NCI-H524 treated with DMSO at 0.1 percent for 48 hours (cell line): ENCODE measurements at regions not wholly inside any gene's neighbourhood (a gene's known extent, or its start where the extent isn't known, plus 50 kb on each side); places are given as distances from the start of the nearest gene placed in this dataset.

ENCODE experiments used
- DNase-seq: peaks from one replicate; lab custom pipeline; 2025; lab: John Stamatoyannopoulos, UW

GRCh38 chr4:80145739-80146138, 51.6 kb upstream of the PRDM8 start:
- no peak for DNase-seq

- DNase-seq, result peak; percentile 33
Measured at GRCh38 chr4:80144676-80145470, 52.4 kb upstream of the PRDM8 start.

GRCh38 chr4:80143307-80143679, 54.0 kb upstream of the PRDM8 start:
- no peak for DNase-seq

GRCh38 chr4:80142394-80143306, 54.7 kb upstream of the PRDM8 start:
- no peak for DNase-seq

GRCh38 chr4:80141543-80141942, 55.8 kb upstream of the PRDM8 start:
- no peak for DNase-seq

- DNase-seq, result no peak
Measured at GRCh38 chr4:80140194-80140593, 57.1 kb upstream of the PRDM8 start.

GRCh38 chr4:80139671-80140070, 57.6 kb upstream of the PRDM8 start:
- DNase-seq, result no peak

GRCh38 chr4:80138551-80139538, 58.5 kb upstream of the PRDM8 start:
- no peak for DNase-seq

GRCh38 chr4:80137631-80138030, 59.7 kb upstream of the PRDM8 start:
- DNase-seq, result no peak

GRCh38 chr4:80136270-80136669, 61.0 kb upstream of the PRDM8 start:
- DNase-seq, result no peak

GRCh38 chr4:80135702-80136058, 61.6 kb upstream of the PRDM8 start:
- DNase-seq, result no peak

GRCh38 chr4:80134936-80135701, 62.1 kb upstream of the ANTXR2 start:
- DNase-seq, result no peak

- DNase-seq, result no peak
Measured at GRCh38 chr4:80133240-80133783, 60.3 kb upstream of the ANTXR2 start.

GRCh38 chr4:80129785-80130184, 56.8 kb upstream of the ANTXR2 start:
- no peak for DNase-seq

GRCh38 chr4:80128941-80129340, 55.9 kb upstream of the ANTXR2 start:
- no peak for DNase-seq

GRCh38 chr4:80127870-80128419, 54.9 kb upstream of the ANTXR2 start:
- DNase-seq, result no peak

GRCh38 chr4:80126435-80126834, 53.4 kb upstream of the ANTXR2 start:
- no peak for DNase-seq

GRCh38 chr4:80125252-80126177, 52.5 kb upstream of the ANTXR2 start:
- no peak for DNase-seq
